ENCODE measurements at regions not wholly inside any gene's neighbourhood (a gene's known extent, or its start where the extent isn't known, plus 50 kb on each side); places are given as distances from the start of the nearest gene placed in this dataset.

DNA sequence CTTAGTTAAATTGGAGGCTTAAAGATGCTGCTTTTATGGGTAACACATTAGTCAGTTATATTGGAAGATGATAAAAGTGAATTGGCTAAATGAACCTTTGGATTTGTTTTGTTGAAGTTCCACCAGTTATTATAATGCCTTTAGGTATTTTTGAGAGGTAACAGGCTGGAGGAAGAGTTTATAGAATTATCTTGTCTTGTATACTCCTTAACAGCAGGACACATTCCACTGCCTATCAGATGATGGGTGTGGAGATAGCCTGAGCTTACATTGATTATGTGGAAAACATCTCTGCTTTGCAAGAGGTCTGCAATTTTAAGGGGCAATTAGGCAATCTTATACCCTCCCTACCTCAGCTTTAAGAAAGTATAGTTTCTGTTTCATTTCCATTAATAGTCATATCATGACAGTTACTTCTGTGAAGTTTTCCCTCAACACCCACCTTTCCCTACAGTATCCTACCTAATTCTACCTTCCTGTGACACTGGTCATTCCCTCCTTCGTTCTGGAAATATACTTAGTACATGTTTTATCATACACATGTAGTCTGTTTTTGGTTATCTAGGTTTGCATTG lies 403.7 kb upstream of the SPRED2 start:
- TF ChIP-seq, protein P1, sequence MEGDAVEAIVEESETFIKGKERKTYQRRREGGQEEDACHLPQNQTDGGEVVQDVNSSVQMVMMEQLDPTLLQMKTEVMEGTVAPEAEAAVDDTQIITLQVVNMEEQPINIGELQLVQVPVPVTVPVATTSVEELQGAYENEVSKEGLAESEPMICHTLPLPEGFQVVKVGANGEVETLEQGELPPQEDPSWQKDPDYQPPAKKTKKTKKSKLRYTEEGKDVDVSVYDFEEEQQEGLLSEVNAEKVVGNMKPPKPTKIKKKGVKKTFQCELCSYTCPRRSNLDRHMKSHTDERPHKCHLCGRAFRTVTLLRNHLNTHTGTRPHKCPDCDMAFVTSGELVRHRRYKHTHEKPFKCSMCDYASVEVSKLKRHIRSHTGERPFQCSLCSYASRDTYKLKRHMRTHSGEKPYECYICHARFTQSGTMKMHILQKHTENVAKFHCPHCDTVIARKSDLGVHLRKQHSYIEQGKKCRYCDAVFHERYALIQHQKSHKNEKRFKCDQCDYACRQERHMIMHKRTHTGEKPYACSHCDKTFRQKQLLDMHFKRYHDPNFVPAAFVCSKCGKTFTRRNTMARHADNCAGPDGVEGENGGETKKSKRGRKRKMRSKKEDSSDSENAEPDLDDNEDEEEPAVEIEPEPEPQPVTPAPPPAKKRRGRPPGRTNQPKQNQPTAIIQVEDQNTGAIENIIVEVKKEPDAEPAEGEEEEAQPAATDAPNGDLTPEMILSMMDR (IDR thresholded peaks at IDR 0.05; ENCODE audit: poor library complexity) = no peak
- TF ChIP-seq EZH2phosphoT487 (IDR thresholded peaks at IDR 0.05; ENCODE audit: low read depth, severe bottlenecking, unreplicated experiment) (no peak), EZH2 (IDR thresholded peaks at IDR 0.05; ENCODE audit: borderline replicate concordance) (no peak)
- H2AFZ ChIP-seq = no peak overlapping the region
- 83% methylated on average over 1 of the region's 1 CpG for WGBS (ENCODE audit: low lambda C conversion rate, missing lambda C conversion rate)
- H3K4me3 ChIP-seq = no peak overlapping the region
- no peaks in the 10 kb centered on the region for H3K79me2 ChIP-seq
- H3K27me3 ChIP-seq = no peaks in the 10 kb centered on the region
- no peaks in the 10 kb centered on the region for H3K9me3 ChIP-seq (ENCODE audit: low read depth)
- no peak for DNase-seq (ENCODE audit: low spot score)
- H3K9me2 ChIP-seq (replicated peaks; ENCODE audit: insufficient read depth) = no peaks in the 10 kb centered on the region
- no peak overlapping the region for H3K4me2 ChIP-seq
- no peaks in the 10 kb centered on the region for H3K36me3 ChIP-seq (replicated peaks; ENCODE audit: insufficient read depth, low read depth)
- H3K4me1 ChIP-seq (ENCODE audit: insufficient read depth) = no peaks in the 10 kb centered on the region
- no peak overlapping the region for H3K27ac ChIP-seq
- H4K20me1 ChIP-seq (ENCODE audit: insufficient read depth, poor library complexity, severe bottlenecking) = no peaks in the 10 kb centered on the region

DNA sequence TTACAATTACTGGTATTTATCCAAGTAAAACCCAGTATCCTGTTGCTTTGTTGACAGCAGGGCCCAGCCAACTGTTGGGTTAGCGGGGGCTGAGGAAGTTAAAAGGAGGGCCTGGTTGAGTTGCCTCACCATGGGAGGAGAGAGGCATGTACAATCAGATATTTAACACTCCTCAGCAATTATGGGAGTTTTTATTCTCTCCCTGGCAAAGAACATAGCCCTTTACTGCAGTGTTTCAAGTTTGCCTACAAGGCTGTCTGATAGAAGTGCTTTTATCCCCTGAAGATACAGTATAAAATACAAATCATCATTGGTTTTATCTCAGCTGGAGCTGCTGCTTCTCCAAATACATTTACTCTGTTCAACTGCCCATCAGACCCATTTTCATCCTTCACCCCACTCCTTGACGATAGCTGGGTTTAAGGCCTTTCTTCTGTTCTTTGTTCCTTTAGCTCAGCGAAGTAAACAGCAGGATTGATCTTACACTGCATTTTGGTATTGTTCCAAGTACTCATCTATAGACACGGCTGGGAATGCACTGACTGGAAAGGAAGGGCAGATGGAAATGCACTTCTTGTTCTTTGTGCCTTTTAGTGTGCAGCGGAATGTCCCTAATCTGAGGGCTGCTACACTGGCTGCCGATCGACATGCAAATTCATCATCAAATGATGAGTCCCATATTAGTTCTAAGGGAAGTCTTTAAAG lies 402.5 kb upstream of the SPRED2 start:
- Histone ChIP-seq H2AFZ (no peak overlapping the region), H3K9me3 (ENCODE audit: low read depth) (no peaks in the 10 kb centered on the region), H3K79me2 (no peaks in the 10 kb centered on the region), H3K4me3 (no peak overlapping the region), H4K20me1 (ENCODE audit: insufficient read depth, poor library complexity, severe bottlenecking) (no peaks in the 10 kb centered on the region), H3K4me2 (no peak overlapping the region), H3K9me2 (replicated peaks; ENCODE audit: insufficient read depth) (no peaks in the 10 kb centered on the region), H3K36me3 (replicated peaks; ENCODE audit: insufficient read depth, low read depth) (no peaks in the 10 kb centered on the region), H3K27ac (no peak overlapping the region), H3K27me3 (no peaks in the 10 kb centered on the region), H3K4me1 (ENCODE audit: insufficient read depth) (no peaks in the 10 kb centered on the region)
- TF ChIP-seq, protein P1 (IDR thresholded peaks at IDR 0.05; ENCODE audit: poor library complexity) = no peak
- TF ChIP-seq EZH2phosphoT487 (IDR thresholded peaks at IDR 0.05; ENCODE audit: low read depth, severe bottlenecking, unreplicated experiment) = no peak
- no peak for TF ChIP-seq EZH2 (IDR thresholded peaks at IDR 0.05; ENCODE audit: borderline replicate concordance)
- 78% methylated on average over 7 of the region's 7 CpGs for WGBS (ENCODE audit: low lambda C conversion rate, missing lambda C conversion rate)
- no peak for DNase-seq (ENCODE audit: low spot score)

DNA sequence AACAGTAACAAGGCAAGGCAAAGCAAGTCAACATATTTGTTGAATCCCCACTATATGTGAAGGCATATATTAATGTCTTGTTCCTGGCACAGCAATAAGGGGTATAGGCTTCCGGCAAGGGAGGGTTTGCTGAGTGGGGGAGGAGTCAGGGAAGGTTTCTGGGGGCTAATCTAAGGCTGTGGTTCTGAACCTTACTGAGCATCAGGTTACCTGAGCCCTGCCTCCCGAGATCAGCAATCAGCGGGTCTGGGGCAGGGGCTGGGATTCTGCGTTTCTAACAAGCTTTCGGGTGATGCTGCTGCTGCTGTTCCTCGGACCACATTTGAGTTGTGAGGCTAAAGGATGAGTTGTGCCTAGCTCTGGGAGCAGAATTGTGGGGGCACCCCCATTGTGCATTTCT lies 401.7 kb upstream of the SPRED2 start:
- H3K36me3 ChIP-seq (replicated peaks; ENCODE audit: insufficient read depth, low read depth) = no peaks in the 10 kb centered on the region
- no peak overlapping the region for H2AFZ ChIP-seq
- H3K4me2 ChIP-seq = no peak overlapping the region
- H3K9me3 ChIP-seq (ENCODE audit: low read depth) = no peaks in the 10 kb centered on the region
- 79% methylated on average over 6 of the region's 6 CpGs for WGBS (ENCODE audit: low lambda C conversion rate, missing lambda C conversion rate)
- no peak overlapping the region for H3K27ac ChIP-seq
- no peaks in the 10 kb centered on the region for H3K27me3 ChIP-seq
- H3K4me1 ChIP-seq (ENCODE audit: insufficient read depth) = no peaks in the 10 kb centered on the region
- DNase-seq (ENCODE audit: low spot score) = no peak
- no peaks in the 10 kb centered on the region for H3K79me2 ChIP-seq
- H4K20me1 ChIP-seq (ENCODE audit: insufficient read depth, poor library complexity, severe bottlenecking) = no peaks in the 10 kb centered on the region
- H3K9me2 ChIP-seq (replicated peaks; ENCODE audit: insufficient read depth) = no peaks in the 10 kb centered on the region
- H3K4me3 ChIP-seq = no peak overlapping the region
- TF ChIP-seq, protein P1 (IDR thresholded peaks at IDR 0.05; ENCODE audit: poor library complexity) = no peak
- no peak for TF ChIP-seq EZH2phosphoT487 (IDR thresholded peaks at IDR 0.05; ENCODE audit: low read depth, severe bottlenecking, unreplicated experiment)
- TF ChIP-seq EZH2 (IDR thresholded peaks at IDR 0.05; ENCODE audit: borderline replicate concordance) = no peak
